Liver (tissue), 8 donors: ENCODE measurements at regions not wholly inside any gene's neighbourhood (a gene's known extent, or its start where the extent isn't known, plus 50 kb on each side); places are given as distances from the start of the nearest gene placed in this dataset.
A peak's percentile ranks its signal among the peaks of the same experiment; 100 is the strongest.

Experiments used
- DNase-seq: peaks from one replicate; pipeline ENCODE4 v3.0.0-alpha.2; 2017; ENCODE audit warnings: low spot score
- H3K27ac ChIP-seq, 2 donors: one replicate each; pipeline ENCODE4 v1.7.0; 2013; ENCODE audit warnings: inconsistent platforms in 2 of 2, low read length in 2 of 2, control low read depth in 1 of 2, low read depth in 1 of 2, mild to moderate bottlenecking in 1 of 2
- H3K27me3 ChIP-seq, 4 donors: one replicate each; pipeline versions ENCODE4 v1.6.1 to v1.7.0; 2013; ENCODE audit warnings: low read length in 3 of 4, inconsistent platforms in 1 of 4, mild to moderate bottlenecking in 1 of 4, moderate library complexity in 1 of 4; ENCODE audit not compliant: control insufficient read depth in 4 of 4, insufficient read depth in 4 of 4
- H3K36me3 ChIP-seq, 4 donors: one replicate each; pipeline versions ENCODE4 v1.6.1 to v1.7.0; 2013; ENCODE audit warnings: low read length in 3 of 4, mild to moderate bottlenecking in 3 of 4, low read depth in 1 of 4, moderate library complexity in 1 of 4; ENCODE audit not compliant: control insufficient read depth in 4 of 4, insufficient read depth in 3 of 4
- H3K4me1 ChIP-seq, 4 donors: one replicate each; pipeline versions ENCODE4 v1.6.1 to v1.7.0; 2013; ENCODE audit warnings: low read length in 3 of 4, mild to moderate bottlenecking in 3 of 4, moderate library complexity in 1 of 4; ENCODE audit not compliant: control insufficient read depth in 4 of 4, insufficient read depth in 4 of 4
- H3K4me3 ChIP-seq, 3 donors: one replicate each; pipeline versions ENCODE4 v1.6.1 to v1.7.0; 2013; ENCODE audit warnings: low read length in 3 of 3, control low read depth in 1 of 3, low read depth in 1 of 3, mild to moderate bottlenecking in 1 of 3
- H3K9ac ChIP-seq, 2 donors: one replicate each; pipeline ENCODE4 v1.7.0; 2013; ENCODE audit warnings: low read length in 2 of 2, mild to moderate bottlenecking in 2 of 2, moderate library complexity in 2 of 2, control low read depth in 1 of 2, low read depth in 1 of 2
- H3K9me3 ChIP-seq, 4 donors: one replicate each; pipeline versions ENCODE4 v1.6.1 to v1.7.0; 2013; ENCODE audit warnings: low read length in 3 of 4; ENCODE audit not compliant: control insufficient read depth in 4 of 4
- ATF3 ChIP-seq: IDR thresholded peaks from 2 replicates; pipeline ENCODE4 v1.6.1; 2016; ENCODE audit warnings: antibody characterized with exemption
- CTCF ChIP-seq: fragments of 150-350 bp; IDR thresholded peaks from 2 replicates; pipeline ENCODE4 v1.5.1; 2017; ENCODE audit warnings: improper control_type of control experiment, low read depth, low read length; ENCODE audit not compliant: missing input control
- EGR1 ChIP-seq, 2 donors: IDR thresholded peaks; 2 replicates each; pipeline ENCODE4 v1.6.1; 2016 to 2018; ENCODE audit warnings: antibody characterized with exemption in 2 of 2, low read depth in 2 of 2
- FOXA1 ChIP-seq: IDR thresholded peaks from 2 replicates; pipeline ENCODE4 v1.6.1; 2016; ENCODE audit warnings: antibody characterized with exemption
- FOXA2 ChIP-seq: IDR thresholded peaks from 2 replicates; pipeline ENCODE4 v1.6.1; 2016; ENCODE audit warnings: antibody characterized with exemption
- GABPA ChIP-seq, 2 donors: IDR thresholded peaks in 1 of 2; conservative IDR thresholded peaks in 1 of 2; 2 replicates each; pipeline ENCODE4 v1.6.1; 2016; ENCODE audit warnings: antibody characterized with exemption in 2 of 2, mild to moderate bottlenecking in 1 of 2, moderate library complexity in 1 of 2
- HNF4A ChIP-seq, 2 donors: conservative IDR thresholded peaks; 2 replicates each; pipeline ENCODE4 v1.6.1; 2016; ENCODE audit warnings: antibody characterized with exemption in 2 of 2, mild to moderate bottlenecking in 2 of 2
- HNF4G ChIP-seq: IDR thresholded peaks from 2 replicates; pipeline ENCODE4 v1.6.1; 2016; ENCODE audit warnings: antibody characterized with exemption
- JUND ChIP-seq, 2 donors: IDR thresholded peaks; 2 replicates each; pipeline ENCODE4 v1.6.1; 2016; ENCODE audit warnings: antibody characterized with exemption in 2 of 2
- MAX ChIP-seq: IDR thresholded peaks from 2 replicates; pipeline ENCODE4 v1.6.1; 2016; ENCODE audit warnings: antibody characterized with exemption
- NR2F2 ChIP-seq: IDR thresholded peaks from 2 replicates; pipeline ENCODE4 v1.6.1; 2016; ENCODE audit warnings: antibody characterized with exemption
- RAD21 ChIP-seq, 2 donors: IDR thresholded peaks; 2 replicates each; pipeline ENCODE4 v1.6.1; 2016; ENCODE audit warnings: antibody characterized with exemption in 2 of 2, mild to moderate bottlenecking in 2 of 2
- REST ChIP-seq: IDR thresholded peaks from 2 replicates; pipeline ENCODE4 v1.6.1; 2016; ENCODE audit warnings: antibody characterized with exemption, mild to moderate bottlenecking
- RXRA ChIP-seq, 2 donors: IDR thresholded peaks; 2 replicates each; pipeline ENCODE4 v1.6.1; 2017 to 2018; ENCODE audit warnings: antibody characterized with exemption in 2 of 2, mild to moderate bottlenecking in 1 of 2
- SP1 ChIP-seq: IDR thresholded peaks from 2 replicates; pipeline ENCODE4 v1.6.1; 2018; ENCODE audit warnings: antibody characterized with exemption, mild to moderate bottlenecking
- TAF1 ChIP-seq: conservative IDR thresholded peaks from 2 replicates; pipeline ENCODE4 v1.6.1; 2016; ENCODE audit warnings: antibody characterized with exemption, mild to moderate bottlenecking
- YY1 ChIP-seq: IDR thresholded peaks from 2 replicates; pipeline ENCODE4 v1.6.1; 2016; ENCODE audit warnings: antibody characterized with exemption, mild to moderate bottlenecking
- WGBS: extraction: QIAGEN DNeasy Blood & Tissue Kit; methylation state at CpG from one replicate; pipeline ENCODE4 v1.1.7; 2013; 5-methylcytosine and 5-hydroxymethylcytosine counted together
- TF ChIP-seq, protein P1 (sequence below): IDR thresholded peaks from 2 replicates; pipeline ENCODE4 v1.6.1; 2016; ENCODE audit warnings: antibody characterized with exemption
- donor health status: healthy.
- donor health status: healthy.
- donor health status: healthy.
- donor health status: healthy.
- donor health status: healthy.

DNA sequence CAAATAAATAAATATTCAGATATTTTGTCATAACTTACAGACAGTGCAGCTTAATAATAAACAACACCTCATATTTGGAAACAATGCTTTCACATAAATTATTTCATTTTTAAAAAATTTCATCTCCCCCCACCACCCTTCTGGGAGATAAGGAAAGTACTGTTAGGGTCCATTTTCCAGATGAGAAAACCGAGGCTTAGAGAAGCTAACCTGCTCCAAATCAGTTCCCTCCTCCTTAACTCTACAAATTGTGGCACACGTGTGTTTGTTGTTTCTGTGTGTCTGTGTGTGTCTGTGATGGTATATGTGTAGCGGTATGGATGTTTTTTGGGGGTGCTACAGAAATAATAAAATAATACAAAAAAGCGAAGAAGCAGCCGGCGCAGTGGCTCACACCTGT, 54.2 kb upstream of the NAA20 start:
- H3K4me1 ChIP-seq = peaks cover 6 to 32% (median 27%) of the 10 kb centered on the region in 4 donors
- no peaks in the 10 kb centered on the region for H3K9me3 ChIP-seq
- H3K36me3 ChIP-seq = peaks cover 3 to 17% (median 9%) of the 10 kb centered on the region in 4 donors
- H3K4me3 ChIP-seq = no peak overlapping the region
- DNase-seq = no peak
- 96% methylated on average over 6 of the region's 6 CpGs for WGBS
- no peak overlapping the region for H3K27ac ChIP-seq
- no peak overlapping the region for H3K9ac ChIP-seq
- H3K27me3 ChIP-seq = no peaks in the 10 kb centered on the region
- no peak for TF ChIP-seq RXRA (IDR thresholded peaks at IDR 0.05)
- TF ChIP-seq NR2F2 = no peak
- TF ChIP-seq, protein P1, sequence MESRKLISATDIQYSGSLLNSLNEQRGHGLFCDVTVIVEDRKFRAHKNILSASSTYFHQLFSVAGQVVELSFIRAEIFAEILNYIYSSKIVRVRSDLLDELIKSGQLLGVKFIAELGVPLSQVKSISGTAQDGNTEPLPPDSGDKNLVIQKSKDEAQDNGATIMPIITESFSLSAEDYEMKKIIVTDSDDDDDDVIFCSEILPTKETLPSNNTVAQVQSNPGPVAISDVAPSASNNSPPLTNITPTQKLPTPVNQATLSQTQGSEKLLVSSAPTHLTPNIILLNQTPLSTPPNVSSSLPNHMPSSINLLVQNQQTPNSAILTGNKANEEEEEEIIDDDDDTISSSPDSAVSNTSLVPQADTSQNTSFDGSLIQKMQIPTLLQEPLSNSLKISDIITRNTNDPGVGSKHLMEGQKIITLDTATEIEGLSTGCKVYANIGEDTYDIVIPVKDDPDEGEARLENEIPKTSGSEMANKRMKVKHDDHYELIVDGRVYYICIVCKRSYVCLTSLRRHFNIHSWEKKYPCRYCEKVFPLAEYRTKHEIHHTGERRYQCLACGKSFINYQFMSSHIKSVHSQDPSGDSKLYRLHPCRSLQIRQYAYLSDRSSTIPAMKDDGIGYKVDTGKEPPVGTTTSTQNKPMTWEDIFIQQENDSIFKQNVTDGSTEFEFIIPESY = no peak
- no peak for TF ChIP-seq RAD21 (IDR thresholded peaks at IDR 0.05)
- TF ChIP-seq ATF3 = no peak
- no peak for TF ChIP-seq FOXA1
- TF ChIP-seq GABPA (IDR thresholded peaks at IDR 0.05 in 1 of 2, conservative IDR thresholded peaks at IDR 0.05 in 1 of 2) = no peak
- TF ChIP-seq HNF4G = no peak
- no peak for TF ChIP-seq YY1
- TF ChIP-seq HNF4A (conservative IDR thresholded peaks at IDR 0.05) = no peak
- TF ChIP-seq MAX = no peak
- no peak for TF ChIP-seq CTCF

GRCh38 chr20:19964289-19965265, 52.6 kb upstream of the NAA20 start:
- Histone ChIP-seq H3K4me3 (no peak overlapping the region), H3K27ac (peak overlapping the region; percentile 73 to 76), H3K36me3 (peaks cover 3 to 18% (median 7%) of the 10 kb centered on the region in 4 donors), H3K27me3 (no peaks in the 10 kb centered on the region), H3K9ac (no peak overlapping the region), H3K9me3 (no peaks in the 10 kb centered on the region), H3K4me1 (peaks cover 6 to 32% (median 27%) of the 10 kb centered on the region in 4 donors)
- 32% methylated on average over 15 of the region's 15 CpGs for WGBS
- peak; percentile 40 for DNase-seq
- TF ChIP-seq YY1 (peak; percentile 79), RAD21 (IDR thresholded peaks at IDR 0.05) (peak; percentile 45 to 55), JUND (IDR thresholded peaks at IDR 0.05) (peak; percentile 77 to 92), FOXA2 (peak; percentile 96), SP1 (peak; percentile 80), ATF3 (peak; percentile 24), EGR1 (IDR thresholded peaks at IDR 0.05; ENCODE audit: low read depth in 2 of 2) (peak in 1 of 2 donors; percentile 68), REST (peak; percentile 76), TAF1 (peak; percentile 15), NR2F2 (peak; percentile 83), CTCF (no peak), MAX (peak; percentile 99), GABPA (IDR thresholded peaks at IDR 0.05 in 1 of 2, conservative IDR thresholded peaks at IDR 0.05 in 1 of 2) (peak in 1 of 2 donors; percentile 54), RXRA (IDR thresholded peaks at IDR 0.05) (peak; percentile 80 to 97), HNF4A (conservative IDR thresholded peaks at IDR 0.05) (peak; percentile 84 to 94)
